ENCODE measurements at regions not wholly inside any gene's neighbourhood (a gene's known extent, or its start where the extent isn't known, plus 50 kb on each side); places are given as distances from the start of the nearest gene placed in this dataset.

DNA sequence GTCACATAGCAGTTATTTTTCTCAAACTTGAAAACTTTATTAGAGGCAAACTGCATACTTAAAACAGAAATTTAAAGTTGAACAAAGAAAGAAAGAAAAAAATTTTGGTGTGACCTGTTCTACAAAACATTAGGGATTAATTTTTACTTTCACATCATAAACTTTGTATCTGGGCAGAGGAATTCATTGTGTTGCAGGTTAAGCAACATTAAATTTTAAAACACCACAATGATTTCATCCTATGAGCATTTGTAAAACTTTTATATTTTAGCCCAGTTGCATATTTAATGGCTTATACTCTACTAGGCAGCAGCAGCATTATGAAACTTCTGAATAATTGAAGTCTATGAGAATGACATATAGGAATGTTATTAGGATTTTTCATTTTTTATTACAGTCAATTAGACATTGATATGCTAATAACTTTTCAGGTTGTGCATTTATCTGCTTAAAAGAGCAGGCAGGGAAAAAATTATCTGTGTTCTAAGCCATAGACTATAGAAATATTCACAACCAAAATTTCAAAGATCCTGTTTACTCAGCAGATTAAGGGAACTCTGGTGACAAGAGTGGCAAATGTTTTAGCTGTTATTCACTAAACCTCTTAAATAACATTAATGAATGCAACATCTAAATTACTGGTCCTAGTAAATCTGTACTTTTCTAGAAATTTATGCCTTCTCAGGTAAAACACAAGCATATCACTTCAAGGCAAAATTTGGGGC, 1088.5 kb upstream of the CDH6 start:
- TF ChIP-seq POLR2AphosphoS5 (IDR thresholded peaks at IDR 0.05; ENCODE audit: insufficient read depth, low read depth, low read length), result no peak
- no peak for TF ChIP-seq POLR2A (IDR thresholded peaks at IDR 0.05; ENCODE audit: low read depth, low read length)
- TF ChIP-seq, protein P1, sequence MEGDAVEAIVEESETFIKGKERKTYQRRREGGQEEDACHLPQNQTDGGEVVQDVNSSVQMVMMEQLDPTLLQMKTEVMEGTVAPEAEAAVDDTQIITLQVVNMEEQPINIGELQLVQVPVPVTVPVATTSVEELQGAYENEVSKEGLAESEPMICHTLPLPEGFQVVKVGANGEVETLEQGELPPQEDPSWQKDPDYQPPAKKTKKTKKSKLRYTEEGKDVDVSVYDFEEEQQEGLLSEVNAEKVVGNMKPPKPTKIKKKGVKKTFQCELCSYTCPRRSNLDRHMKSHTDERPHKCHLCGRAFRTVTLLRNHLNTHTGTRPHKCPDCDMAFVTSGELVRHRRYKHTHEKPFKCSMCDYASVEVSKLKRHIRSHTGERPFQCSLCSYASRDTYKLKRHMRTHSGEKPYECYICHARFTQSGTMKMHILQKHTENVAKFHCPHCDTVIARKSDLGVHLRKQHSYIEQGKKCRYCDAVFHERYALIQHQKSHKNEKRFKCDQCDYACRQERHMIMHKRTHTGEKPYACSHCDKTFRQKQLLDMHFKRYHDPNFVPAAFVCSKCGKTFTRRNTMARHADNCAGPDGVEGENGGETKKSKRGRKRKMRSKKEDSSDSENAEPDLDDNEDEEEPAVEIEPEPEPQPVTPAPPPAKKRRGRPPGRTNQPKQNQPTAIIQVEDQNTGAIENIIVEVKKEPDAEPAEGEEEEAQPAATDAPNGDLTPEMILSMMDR (IDR thresholded peaks at IDR 0.05; ENCODE audit: extremely low read depth in 1 of 2, insufficient read depth in 1 of 2, low read depth in 1 of 2, low read length in 2 of 2), result no peak
- TF ChIP-seq JUN (IDR thresholded peaks at IDR 0.05; ENCODE audit: borderline replicate concordance, insufficient read depth, insufficient read length, low read depth), result no peak
- TF ChIP-seq, protein P2, sequence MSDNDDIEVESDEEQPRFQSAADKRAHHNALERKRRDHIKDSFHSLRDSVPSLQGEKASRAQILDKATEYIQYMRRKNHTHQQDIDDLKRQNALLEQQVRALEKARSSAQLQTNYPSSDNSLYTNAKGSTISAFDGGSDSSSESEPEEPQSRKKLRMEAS (IDR thresholded peaks at IDR 0.05; ENCODE audit: insufficient read depth, insufficient read length), result no peak
- no peak for TF ChIP-seq FOS (IDR thresholded peaks at IDR 0.05; ENCODE audit: borderline replicate concordance, insufficient read depth, low read length)
- TF ChIP-seq EZH2 (IDR thresholded peaks at IDR 0.05; ENCODE audit: borderline replicate concordance, low read depth, low read length, severe bottlenecking), result no peak
- no peak for TF ChIP-seq MYC (IDR thresholded peaks at IDR 0.05; ENCODE audit: low read depth, low read length)

Measured in endothelial cell of umbilical vein (primary cell).